GM18861 (cell line): ENCODE measurements at regions not wholly inside any gene's neighbourhood (a gene's known extent, or its start where the extent isn't known, plus 50 kb on each side); places are given as distances from the start of the nearest gene placed in this dataset.
"Not testable (repeated sequence)": the region's sequence is repeated elsewhere in the genome, so short reads cannot be mapped to it uniquely, and the experiment has no call there.

Source experiments
- ATAC-seq: cut with Tn5 transposase; IDR thresholded peaks from one replicate; pipeline ENCODE4 v1.9.1; 2021; ENCODE audit not compliant: unreplicated experiment

DNA sequence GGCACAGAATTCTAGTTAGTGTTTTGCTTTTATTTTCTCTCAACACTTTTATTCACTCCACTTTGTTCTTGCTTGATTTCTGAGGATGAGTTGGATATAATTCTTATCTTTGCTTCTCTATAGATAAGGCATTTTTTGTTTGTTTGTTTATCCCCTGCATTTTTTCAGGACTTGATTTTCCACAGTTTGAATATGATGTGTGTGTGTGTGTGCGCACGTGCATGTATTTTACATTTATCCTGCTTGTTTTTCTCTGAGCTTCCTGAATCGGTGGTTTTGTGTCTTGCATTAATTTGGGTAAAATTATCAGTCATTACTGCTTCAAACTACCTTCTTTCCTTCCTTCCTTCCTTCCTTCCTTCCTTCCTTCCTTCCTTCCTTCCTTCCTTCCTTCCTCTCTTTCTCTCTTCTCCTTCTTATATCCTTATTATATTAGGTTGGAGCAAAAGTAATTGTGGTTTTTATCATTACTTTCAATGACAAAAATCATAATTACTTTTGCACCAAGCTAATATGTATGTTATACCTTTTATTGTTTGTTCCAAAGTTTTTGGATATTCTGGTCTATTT, 679.9 kb upstream of the RAG2 start:
- no peak for ATAC-seq

DNA sequence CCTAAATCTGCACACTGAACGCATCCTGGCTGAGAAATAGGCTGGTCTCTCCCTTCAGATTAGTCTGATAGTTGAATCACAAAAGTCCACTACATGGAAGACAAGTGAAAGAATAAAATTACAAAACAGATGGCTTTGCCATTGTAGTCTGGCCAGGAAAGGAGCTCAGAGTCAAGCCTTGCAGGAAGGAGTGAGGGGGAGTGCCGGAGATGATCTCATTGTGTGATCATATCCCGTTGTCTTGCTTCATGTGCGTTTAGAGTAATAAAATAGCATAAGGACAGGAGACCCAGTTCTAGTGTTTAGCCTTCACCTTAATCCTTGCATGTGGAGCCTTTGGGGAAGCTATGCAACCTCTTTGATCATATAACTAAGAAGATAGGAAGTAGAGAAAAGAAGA, 666.7 kb upstream of the RAG2 start:
- no peak for ATAC-seq

- no peak for ATAC-seq
These were observed 666.0 kb upstream of the RAG2 start for GRCh38 chr11:37264060-37264459.

DNA sequence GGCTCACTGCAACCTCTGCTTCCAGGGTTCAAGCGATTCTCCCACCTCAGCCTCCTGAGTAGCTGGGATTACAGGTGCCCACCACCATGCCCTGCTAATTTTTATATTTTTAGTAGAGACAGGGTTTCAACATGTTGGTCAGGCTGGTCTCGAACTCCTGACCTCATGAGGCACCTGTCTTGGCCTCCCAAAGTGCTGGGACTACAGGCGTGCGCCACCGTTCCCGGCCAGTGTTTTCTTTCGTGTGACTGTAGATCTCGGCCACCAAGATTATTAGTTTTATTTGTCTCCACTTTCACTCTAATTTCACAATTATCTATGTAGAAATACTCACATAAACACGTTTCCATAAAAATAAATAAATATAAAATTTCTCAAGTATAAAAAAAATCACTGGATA, 665.4 kb upstream of the RAG2 start:
- not testable (repeated sequence) for ATAC-seq

DNA sequence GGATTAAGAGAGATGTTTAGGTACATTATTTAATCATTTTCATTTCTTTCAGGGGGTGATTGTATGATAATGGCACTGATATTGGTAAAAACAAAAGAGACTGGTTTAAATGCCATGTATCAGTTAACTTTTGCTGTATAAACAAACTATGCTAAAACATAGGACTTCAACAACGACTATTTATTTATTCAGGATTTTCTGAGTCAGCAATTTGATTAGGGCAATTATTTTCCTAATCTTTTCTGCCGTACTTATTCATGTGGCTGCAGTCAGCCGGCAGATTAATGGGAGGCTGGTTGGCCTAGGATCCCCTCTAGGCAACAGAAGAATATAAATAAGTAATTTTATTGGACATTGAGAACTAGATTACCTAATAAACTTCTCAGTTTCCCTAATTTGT, 661.7 kb upstream of the RAG2 start:
- no peak for ATAC-seq

- ATAC-seq: no peak
These were observed 650.1 kb upstream of the RAG2 start for GRCh38 chr11:37248145-37248544.

- ATAC-seq: not testable (repeated sequence)
These were observed 648.1 kb upstream of the RAG2 start for GRCh38 chr11:37246092-37246491.

DNA sequence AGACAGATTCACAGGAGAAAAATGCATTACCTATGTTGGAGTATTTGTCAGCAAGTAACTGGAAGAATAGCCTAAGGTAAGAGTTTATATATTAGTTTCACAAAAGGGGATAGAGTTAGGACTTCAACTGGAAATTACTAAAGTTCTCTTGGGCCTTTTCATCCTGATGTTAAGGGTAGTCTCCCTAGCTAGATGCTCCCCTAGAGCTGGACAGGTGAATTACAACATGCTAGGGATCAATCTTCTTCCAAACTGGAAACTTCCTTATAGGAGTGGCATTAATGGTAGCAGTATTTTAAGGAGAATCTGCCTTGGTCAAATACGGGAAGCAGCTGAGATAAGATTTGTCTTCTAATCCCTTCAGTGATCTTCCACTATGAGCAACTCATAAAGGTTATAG, 632.8 kb upstream of the RAG2 start:
- ATAC-seq: no peak

GRCh38 chr11:37223962-37224361, 625.9 kb upstream of the RAG2 start:
- no peak for ATAC-seq

DNA sequence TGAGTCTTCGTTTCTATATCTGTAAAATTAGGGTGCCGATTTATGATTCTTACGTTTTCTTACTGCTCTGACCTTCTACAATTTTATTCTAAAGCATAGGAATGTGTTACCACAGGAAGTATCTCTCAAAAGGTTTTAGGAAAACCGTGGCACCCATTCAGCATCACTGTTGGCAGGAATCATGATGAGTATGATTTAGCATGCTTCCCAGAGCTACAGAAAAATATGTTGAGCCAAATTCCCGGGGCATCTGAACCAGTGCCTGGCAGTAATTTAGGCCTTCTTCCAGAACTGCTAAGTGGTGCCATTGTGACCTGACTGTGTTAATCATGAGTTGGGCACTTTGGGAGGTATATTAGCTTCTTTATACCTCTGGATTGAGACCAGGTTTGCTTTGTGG, 605.0 kb upstream of the RAG2 start:
- no peak for ATAC-seq

- no peak for ATAC-seq
These were observed 601.0 kb upstream of the RAG2 start for GRCh38 chr11:37199082-37199481.

GRCh38 chr11:37184326-37184725, 586.3 kb upstream of the RAG2 start:
- ATAC-seq: no peak

DNA sequence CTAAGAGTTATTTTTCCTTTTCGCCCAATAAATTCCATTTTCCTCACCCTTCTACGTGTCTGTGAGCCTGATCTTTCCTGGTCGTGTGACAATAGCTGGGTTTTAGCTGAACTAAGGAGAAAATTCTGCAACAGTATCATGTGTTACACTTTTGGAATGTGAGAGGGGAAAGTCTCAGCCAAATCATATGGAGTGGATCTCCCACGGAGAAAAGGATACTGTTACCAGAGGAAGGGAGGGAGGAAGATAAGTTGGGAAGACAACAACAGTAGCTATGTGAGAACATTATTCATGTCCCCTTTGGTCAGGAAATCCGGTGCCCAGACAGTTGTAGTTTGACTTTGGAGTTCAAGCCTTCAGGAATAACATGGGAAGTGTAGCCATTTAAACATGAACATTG, 584.0 kb upstream of the RAG2 start:
- no peak for ATAC-seq

DNA sequence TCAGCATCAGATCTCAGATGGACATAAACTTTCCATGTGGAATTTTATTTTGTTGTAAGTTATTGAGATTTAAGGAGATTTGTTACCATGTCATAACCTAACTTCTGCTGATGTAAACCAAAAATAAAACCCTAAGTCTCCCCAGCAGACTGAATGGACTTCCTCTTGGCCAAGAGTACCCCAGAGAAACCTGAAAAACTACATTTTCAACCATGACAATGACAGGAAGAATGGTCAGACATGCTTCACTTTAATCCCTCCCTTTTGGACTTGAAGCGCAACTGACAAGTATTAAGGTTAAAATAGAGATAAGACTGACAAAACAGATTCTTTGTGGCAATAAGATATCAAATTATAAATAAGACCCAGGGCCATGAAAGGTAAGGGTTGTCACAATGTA, 579.7 kb upstream of the RAG2 start:
- no peak for ATAC-seq

DNA sequence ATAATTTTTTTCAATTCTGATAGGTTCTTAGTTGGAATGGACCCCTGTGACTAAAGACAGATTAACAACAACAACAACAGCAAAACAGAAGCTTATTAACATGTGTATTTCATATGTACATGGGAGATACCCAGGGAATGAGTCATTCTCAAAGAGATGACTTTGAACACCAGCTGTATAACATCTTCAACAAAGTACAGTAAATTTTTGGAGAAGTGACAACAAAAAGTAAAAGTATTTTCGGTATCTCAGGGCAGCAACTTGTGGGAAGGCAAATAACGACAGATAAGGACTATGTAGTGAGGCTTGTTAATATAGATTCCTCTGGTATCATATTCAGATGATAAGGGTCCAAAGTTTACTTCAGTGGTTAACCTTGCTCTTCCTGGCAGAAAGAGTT, 573.4 kb upstream of the RAG2 start:
- no peak for ATAC-seq

DNA sequence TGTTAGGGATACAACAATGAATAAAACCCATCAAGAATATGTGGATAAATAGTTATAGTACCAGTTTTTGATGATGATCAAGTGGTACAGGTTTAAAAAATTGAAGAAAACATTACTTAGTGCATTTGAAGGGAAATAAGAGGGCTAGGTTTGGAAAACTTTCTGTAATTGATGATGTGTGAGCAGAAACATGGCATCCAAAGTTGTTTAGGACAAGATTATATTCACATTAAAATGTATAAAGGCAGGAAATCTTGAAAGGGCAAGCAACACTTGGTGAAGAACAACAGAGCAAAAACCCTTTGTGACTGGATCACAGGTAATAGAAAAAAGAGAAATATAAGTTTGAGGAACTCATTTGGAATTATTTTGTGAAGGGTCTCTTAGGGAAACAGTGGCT, 572.3 kb upstream of the RAG2 start:
- ATAC-seq: no peak

DNA sequence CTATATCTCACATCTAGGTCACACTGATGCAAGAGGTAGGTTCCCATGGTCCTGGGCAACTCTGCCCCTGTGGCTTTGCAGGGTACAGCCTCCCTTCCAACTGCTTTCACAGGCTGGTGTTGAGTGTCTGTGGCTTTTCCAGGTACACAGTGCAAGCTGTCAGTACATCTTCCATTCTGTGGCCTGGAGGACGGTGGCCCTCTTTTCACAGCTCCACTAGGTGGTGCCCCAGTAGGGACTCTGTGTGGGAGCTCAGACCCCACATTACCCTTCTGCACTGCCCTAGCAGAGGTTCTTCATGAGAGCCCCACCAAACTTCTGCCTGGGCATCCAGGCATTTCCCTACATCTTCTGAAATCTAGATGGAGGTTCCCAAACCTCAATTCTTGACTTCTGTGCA, 547.4 kb upstream of the RAG2 start:
- not testable (repeated sequence) for ATAC-seq

DNA sequence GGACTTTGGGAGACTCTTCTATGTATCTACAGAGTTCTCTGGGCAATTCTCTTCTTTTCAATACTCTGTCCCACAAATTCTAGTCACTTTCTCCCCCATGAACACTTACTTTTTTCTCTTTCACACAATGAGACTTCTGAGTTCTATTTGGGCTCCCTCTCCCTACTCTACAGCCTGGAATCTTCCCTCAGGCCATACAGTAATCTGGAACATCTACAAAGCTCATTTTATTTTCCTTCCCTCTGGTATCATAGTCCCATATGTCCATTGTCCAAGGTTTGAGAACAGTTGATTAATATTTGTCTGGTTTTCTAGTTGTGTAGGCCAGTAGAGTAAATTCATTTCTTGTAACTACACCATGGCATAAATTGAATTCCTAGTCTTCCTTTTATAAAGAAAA, 544.6 kb upstream of the RAG2 start:
- ATAC-seq: no peak

DNA sequence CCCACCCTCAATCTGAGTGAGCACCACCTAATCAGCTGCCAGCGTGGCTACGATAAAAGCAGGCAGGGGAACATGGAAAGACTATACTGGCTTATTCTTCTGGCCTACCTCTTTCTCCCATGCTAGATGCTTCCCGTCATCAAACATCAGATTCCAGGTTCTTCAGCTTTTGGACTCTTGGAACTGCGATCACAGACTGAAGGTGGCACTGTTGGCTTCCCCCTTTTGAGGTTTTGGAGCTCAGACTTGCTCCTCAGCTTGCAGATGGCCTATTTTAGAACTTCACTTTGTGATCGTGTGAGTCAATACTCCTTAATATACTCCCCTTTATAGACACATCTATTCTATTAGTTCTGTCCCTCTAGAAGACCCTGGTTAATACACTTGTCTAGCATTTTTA, 543.7 kb upstream of the RAG2 start:
- no peak for ATAC-seq

DNA sequence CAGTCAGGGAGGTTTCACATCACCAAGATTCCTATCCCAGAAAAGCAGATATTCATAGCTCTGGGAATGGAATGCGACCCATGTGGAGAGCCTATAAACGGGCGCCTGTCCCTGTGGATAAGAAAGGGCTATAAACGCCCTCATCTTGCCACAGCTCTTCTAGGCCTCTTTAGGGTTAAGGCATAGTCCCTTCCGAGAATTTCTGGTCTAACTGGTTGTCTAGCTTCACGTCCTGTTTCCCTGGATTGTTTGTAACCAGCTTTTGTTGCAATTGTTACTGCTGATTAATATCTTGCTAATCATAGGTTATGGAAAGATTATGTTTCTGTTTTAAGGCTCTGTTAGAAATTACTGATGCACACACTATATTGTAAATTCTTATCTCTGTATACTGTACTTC, 537.6 kb upstream of the RAG2 start:
- not testable (repeated sequence) for ATAC-seq

DNA sequence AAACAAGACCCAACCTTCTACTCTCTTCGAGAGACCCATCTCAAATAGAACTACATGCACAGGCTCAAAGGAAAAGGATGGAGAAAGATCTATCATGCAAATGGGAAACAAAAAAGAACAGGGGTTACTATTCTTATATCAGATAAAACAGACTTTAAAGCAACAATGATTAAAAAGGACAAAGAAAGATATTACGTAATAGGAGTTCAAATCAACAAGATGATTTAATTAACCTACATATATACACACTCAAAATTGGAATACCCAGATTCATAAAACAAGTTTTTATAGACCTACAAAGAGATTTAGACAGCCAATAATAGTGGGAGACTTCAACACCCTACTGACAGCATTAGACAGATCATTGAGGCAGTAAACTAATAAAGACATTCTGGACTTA, 536.6 kb upstream of the RAG2 start:
- no peak for ATAC-seq

- no peak for ATAC-seq
These were observed 526.3 kb upstream of the RAG2 start for GRCh38 chr11:37124384-37124783.

- ATAC-seq: no peak
These were observed 517.9 kb upstream of the RAG2 start for GRCh38 chr11:37115963-37116362.

DNA sequence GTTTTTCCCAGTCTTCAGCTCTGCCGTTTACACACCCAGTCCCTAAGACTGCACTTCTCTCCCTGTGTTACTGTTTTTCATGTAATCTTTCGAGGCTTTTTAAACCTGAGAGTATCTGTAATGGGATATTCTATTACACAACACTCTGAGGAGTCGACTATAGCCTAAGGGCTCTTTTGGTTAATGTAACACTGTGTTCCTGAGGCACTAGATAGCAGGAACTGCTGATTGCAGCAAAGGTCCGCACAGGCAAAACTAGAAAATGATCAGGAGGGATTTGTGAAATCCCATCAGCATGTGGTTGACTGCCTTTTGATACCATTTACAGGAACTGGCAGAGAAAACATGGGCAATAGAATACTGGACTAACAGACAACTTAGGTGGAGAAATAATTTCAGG, 512.3 kb upstream of the RAG2 start:
- no peak for ATAC-seq
